ENCODE measurements at regions not wholly inside any gene's neighbourhood (a gene's known extent, or its start where the extent isn't known, plus 50 kb on each side); places are given as distances from the start of the nearest gene placed in this dataset.

DNA sequence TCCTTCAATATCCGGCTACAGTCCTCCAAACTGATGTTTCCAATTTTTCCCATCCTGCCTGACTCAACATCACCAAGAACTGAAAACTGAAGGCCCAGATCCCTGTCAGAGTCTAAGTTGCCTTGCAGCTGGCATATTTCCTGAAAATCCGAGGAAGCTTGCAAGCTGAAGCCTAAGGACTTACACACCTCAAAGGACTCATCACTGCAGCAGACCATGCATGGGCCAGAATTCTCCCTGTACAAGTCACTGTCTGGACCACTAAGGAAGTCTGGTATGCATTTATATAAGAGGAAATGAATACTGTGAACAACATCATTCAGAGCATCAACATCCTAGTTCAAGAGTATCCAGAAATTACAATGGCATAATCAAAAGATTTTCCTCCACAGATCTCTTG is 548.8 kb upstream of the MDFIC2 start:
- no peak overlapping the region for H2AFZ ChIP-seq (ENCODE audit: low read depth, low read length, poor library complexity, severe bottlenecking)
- DNase-seq (ENCODE audit: low read depth, low spot score), result no peak
- H3K9me2 ChIP-seq (ENCODE audit: insufficient read depth), result no peaks in the 10 kb centered on the region
- H3K27me3 ChIP-seq (ENCODE audit: insufficient read depth, low read length), result no peaks in the 10 kb centered on the region
- H3K4me3 ChIP-seq (replicated peaks in 1 of 2; ENCODE audit: low read depth in 1 of 2, low read length in 2 of 2), result no peak overlapping the region
- no peak for ATAC-seq
- POLR2A ChIA-PET, result no interaction called here
- TF ChIP-seq SIN3A (IDR thresholded peaks at IDR 0.05; ENCODE audit: low read depth) (no peak), EZH2phosphoT487 (IDR thresholded peaks at IDR 0.05; ENCODE audit: borderline replicate concordance) (no peak), ZFX (IDR thresholded peaks at IDR 0.05) (no peak), SRF (IDR thresholded peaks at IDR 0.05; ENCODE audit: low read depth) (no peak), SP1 (IDR thresholded peaks at IDR 0.05; ENCODE audit: low read depth) (no peak), EGR1 (IDR thresholded peaks at IDR 0.05; ENCODE audit: low read depth) (no peak), TCF7L2 (IDR thresholded peaks at IDR 0.05; ENCODE audit: borderline replicate concordance, extremely low read depth, insufficient read depth, insufficient read length) (no peak), EZH2 (IDR thresholded peaks at IDR 0.05) (no peak)
- TF ChIP-seq, protein P1, sequence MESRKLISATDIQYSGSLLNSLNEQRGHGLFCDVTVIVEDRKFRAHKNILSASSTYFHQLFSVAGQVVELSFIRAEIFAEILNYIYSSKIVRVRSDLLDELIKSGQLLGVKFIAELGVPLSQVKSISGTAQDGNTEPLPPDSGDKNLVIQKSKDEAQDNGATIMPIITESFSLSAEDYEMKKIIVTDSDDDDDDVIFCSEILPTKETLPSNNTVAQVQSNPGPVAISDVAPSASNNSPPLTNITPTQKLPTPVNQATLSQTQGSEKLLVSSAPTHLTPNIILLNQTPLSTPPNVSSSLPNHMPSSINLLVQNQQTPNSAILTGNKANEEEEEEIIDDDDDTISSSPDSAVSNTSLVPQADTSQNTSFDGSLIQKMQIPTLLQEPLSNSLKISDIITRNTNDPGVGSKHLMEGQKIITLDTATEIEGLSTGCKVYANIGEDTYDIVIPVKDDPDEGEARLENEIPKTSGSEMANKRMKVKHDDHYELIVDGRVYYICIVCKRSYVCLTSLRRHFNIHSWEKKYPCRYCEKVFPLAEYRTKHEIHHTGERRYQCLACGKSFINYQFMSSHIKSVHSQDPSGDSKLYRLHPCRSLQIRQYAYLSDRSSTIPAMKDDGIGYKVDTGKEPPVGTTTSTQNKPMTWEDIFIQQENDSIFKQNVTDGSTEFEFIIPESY (IDR thresholded peaks at IDR 0.05; ENCODE audit: extremely low read depth, insufficient replicate concordance, low read length), result no peak
- TF ChIP-seq, protein P2, sequence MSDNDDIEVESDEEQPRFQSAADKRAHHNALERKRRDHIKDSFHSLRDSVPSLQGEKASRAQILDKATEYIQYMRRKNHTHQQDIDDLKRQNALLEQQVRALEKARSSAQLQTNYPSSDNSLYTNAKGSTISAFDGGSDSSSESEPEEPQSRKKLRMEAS (IDR thresholded peaks at IDR 0.05), result no peak
- TF ChIP-seq, protein P3, sequence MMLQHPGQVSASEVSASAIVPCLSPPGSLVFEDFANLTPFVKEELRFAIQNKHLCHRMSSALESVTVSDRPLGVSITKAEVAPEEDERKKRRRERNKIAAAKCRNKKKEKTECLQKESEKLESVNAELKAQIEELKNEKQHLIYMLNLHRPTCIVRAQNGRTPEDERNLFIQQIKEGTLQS (IDR thresholded peaks at IDR 0.05), result no peak
- H3K36me3 ChIP-seq (ENCODE audit: control insufficient read depth in 1 of 2, insufficient read depth in 2 of 2, low read length in 2 of 2), result no peaks in the 10 kb centered on the region
- no peak overlapping the region for H3K27ac ChIP-seq (ENCODE audit: low read depth, low read length)
- H3K9ac ChIP-seq (ENCODE audit: low read length), result no peak overlapping the region
- RAD21 ChIA-PET (ENCODE audit: low non-redundant PET in 1 of 2, low total read pairs in 2 of 2, uncharacterized antibody in 2 of 2, unreplicated experiment in 2 of 2), result no interaction called here
- intact Hi-C loops (cut with micrococcal nuclease), result no loop called here
- no peaks in the 10 kb centered on the region for H3K4me1 ChIP-seq (ENCODE audit: control insufficient read depth in 1 of 2, insufficient read depth in 2 of 2, low read length in 2 of 2)
- BruUV-seq (replicated peaks), result no TSS peak
- H3K4me2 ChIP-seq (ENCODE audit: low read length), result no peak overlapping the region
- no peaks in the 10 kb centered on the region for H4K20me1 ChIP-seq (ENCODE audit: insufficient read depth)
- peaks cover 0 to 10% of the 10 kb centered on the region in 2 experiments; a peak in 2 of 4 replicates for H3K9me3 ChIP-seq (ENCODE audit: control insufficient read depth in 1 of 2, insufficient read depth in 1 of 2, low read depth in 1 of 2, low read length in 2 of 2)
- CTCF ChIA-PET, result no interaction called here
- no peaks in the 10 kb centered on the region for H3K79me2 ChIP-seq (ENCODE audit: insufficient read depth, low read length)
